NOMO-1 (cell line): ENCODE measurements at regions not wholly inside any gene's neighbourhood (a gene's known extent, or its start where the extent isn't known, plus 50 kb on each side); places are given as distances from the start of the nearest gene placed in this dataset.
A peak's percentile ranks its signal among the peaks of the same experiment; 100 is the strongest.
"Not testable (repeated sequence)": the region's sequence is repeated elsewhere in the genome, so short reads cannot be mapped to it uniquely, and the experiment has no call there.

Source experiments
- DNase-seq, 2 experiments: peaks; one replicate each; lab custom pipeline; 2025; ENCODE audit not compliant: unreplicated experiment in 2 of 2; lab: John Stamatoyannopoulos, UW

DNA sequence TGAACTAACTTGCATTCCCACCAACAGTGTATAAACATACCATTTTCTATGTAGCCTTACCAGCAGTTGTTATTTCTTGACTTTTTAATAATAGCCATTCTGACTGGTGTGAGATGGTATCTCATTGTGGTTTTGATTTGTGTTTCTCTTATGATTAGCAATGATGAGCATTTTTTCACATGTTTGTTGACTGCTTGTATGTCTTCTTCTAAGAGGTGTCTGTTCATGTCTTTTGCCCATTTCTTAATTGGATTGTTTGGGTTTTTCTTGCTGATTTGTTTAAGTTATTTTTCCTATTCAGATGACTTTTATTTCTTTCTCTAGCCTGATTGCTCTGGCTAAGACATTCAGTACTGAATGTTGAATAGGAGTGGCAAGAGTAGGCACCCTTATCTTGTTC is 230.3 kb downstream of the DAD1 start:
- DNase-seq: no peak

DNA sequence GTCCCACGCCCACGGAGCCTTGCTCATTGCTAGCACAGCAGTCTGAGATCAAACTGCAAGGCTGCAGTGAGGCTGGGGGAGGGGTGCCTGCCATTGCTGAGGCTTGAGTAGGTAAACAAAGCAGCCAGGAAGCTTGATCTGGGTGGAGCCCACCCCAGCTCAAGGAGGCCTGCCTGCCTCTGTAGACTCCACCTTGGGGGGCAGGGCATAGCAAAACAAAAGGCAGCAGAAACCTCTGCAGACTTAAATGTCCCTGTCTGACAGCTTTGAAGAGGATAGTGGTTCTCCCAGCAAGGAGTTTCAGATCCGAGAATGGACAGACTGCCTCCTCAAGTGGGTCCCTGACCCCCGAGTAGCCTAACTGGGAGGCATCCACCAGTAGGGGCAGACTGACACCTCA is 239.7 kb downstream of the DAD1 start:
- not testable (repeated sequence) for DNase-seq

DNA sequence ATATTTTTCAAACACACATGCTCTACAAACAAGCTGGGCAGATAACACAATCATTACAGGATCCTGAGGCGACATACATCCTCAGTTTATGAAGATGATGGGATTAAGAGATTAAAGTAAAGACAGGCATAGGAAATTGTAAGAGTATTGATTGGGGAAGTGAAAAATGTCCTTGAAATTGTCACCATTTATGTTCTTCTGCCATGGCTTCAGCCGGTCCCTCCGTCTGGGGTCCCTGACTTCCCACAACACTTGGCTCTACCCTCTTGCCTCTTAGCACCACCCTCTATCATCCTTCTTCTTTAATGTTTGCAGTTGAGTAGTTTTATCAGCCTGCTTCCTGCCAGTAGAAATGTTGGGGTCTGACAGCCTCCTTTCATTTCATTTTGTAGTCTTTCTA is 244.4 kb downstream of the DAD1 start:
- DNase-seq: no peak

DNA sequence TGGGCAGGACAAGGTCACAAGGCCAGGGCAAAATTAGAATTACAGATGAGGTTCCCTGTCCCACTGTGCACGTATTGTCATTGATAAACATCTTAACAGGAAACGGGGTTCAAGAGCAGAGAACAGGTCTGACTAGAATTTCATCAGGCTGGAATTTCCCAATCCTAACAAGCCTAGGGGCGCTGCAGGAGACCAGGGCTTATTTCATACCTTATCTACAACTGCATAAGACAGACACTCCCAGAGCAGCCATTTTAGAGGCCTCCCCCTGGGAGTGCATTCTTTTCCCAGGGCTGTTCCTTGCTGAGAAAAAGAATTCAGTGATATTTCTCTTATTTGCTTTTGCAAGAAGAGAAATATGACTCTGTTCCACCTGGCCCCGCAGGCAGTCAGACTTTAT is 244.8 kb downstream of the DAD1 start:
- not testable (repeated sequence) for DNase-seq

DNA sequence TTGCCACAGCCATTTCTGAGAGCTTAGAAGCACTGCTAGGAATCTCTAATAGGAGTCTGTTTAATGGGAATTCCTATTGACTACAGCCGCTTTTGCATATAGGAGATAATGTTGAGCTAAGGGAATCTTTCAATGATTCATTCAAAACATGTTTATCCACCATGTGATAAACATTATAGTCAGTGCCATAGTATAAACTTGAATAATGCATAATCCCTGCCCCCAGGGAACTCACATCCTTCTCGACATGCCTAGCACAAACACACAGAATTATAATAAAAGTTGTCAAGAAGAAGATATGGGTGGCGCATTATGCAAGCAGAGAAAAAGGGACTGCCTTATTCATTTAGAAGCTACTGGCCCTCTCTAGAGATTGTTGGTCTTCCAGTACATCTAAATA is 248.0 kb downstream of the DAD1 start:
- no peak for DNase-seq

DNA sequence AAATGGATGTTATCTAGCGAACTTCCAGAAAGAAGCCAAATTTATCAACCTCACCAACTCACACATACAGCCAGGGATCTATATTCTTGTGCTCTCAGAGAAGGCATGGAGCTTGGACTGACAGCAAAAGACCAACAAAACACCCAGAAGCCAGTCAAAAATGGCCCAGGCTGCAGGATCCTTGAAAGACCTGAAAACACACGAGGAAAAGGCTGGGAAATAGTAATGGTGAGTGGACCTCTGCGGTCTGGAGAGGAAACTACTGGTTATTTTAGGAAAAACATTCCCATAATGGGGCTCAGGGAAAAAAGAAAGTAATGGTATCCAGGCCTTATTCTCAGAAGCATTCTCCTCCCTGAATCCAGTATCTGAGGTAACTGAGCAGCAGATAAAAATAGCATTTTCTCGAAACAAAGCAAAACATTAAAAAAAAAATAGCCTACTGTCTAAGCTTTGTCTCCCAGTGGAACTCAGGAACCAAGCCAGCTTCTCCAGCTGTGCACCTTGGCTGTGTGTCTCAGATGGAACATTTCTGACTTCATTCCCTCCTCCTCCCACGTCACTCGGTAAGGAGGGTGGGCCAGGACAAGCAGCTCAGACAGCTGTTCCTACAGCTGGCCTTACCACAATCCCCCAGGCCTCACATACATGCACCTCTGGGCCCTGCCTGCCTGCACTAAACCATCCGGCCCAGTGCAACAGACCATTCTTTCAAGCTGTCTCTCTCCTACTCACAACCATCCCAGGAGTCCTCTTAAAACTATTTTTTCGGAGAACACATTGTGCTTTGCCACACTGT is 249.9 kb downstream of the DAD1 start:
- DNase-seq: no peak

DNA sequence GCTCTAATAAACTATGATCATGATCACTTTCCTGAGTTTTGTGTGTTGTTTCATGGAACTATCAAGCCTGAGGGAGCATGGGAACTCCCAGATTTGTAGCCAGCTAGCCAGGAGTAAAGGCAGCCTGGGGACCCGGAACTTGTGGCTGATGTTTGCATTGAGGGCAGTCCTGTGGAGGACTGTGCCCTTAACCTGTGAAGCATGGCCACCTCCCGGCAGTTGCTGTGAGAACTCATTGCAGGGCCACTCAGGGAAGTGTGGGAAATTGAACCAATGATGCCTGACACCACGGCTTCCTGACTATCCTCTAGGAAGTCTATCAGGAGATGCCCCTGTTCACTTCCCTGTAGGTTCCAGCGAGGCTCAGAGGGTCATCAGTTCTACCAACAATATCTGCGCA is 250.6 kb downstream of the DAD1 start:
- no peak for DNase-seq

DNA sequence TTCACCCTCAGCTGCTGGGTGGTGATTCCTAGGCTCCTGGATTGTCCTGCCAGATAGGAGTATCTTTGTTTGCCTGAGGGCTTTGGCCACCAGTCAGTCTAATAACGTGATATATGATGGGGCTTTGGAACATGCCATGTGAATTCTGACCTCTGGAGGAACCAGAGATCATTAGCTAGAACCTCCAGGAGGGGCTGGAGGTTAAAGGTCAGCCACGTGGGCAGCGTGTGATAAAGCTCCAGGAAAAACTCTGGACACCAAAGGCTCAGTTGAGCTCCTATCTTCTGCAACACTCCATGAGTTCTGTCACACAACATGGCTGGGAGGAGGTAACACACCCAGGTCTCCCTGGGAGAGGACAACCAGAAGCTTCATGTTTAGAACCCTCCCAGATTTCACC is 251.1 kb downstream of the DAD1 start:
- no peak for DNase-seq

DNA sequence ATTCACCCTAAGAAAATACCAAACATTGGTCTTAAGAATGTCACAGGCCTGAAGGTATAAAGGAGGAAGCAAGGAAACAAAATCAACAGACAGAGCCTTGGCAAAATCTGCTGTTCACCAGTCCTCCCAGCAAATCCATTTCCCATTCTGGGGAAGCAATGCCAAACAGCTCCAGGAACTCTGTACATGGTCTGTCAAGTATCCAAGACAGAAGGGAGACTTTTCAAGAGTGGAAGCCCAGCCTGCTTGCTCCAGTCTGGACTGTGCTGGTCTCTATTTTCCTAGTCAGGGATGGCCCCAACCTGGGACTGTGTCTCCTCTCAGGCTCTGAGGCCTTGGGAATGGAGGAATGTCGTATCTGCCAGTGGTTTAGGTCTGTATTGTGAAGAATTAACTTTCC is 251.5 kb downstream of the DAD1 start:
- no peak for DNase-seq

DNA sequence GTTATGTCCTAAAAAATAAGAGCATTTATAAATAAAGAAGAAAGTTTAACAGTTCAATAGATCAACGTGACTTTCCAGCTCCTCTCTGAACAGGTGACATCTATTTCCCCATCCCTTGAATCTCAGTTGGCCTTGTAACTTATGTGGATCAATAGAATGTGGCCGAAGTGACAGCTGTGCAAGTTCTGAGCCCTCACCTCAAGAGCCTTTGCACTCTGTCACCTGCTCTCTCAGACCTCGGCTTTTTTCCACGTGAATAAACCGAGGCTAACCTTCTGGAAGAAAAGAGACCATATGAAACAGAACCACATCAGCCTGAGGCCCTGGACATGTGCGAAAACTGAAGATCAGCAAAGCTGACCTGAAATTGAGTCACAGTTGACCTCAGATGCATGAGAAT is 253.0 kb downstream of the DAD1 start:
- DNase-seq: no peak

DNA sequence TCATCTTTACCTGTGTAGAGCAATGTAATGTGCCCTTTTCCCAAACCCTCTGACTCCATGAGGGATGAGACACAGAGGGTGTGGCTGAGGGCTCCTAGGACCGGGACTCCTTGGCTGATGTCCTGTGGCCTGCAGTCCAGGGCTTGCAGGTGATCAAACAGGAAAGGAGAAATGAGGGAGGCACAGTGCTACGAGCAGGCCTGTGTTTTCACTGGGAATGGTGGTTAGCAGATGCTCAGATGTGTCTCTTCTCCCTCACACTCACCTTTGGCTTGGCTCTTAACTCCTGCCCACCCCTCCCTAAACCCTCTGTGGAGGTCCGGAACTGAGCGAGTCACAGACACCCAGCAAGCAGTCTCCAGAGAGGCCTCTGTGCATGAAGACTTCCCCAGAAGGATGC is 254.4 kb downstream of the DAD1 start:
- no peak for DNase-seq

DNA sequence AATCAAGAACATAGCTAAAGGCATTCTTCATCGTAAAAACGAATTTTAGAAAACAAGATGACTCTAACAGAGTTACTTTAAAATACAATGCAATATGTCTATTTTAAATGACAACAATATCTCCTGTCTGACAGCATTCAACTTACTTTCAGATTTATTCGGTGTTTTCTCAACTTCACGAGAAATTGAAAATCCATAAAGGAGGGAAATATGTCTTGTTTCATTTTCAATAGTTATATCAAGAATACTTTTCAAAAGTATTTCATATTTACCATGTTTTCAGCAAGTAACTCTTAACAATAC is 254.8 kb downstream of the DAD1 start:
- DNase-seq: no peak

DNA sequence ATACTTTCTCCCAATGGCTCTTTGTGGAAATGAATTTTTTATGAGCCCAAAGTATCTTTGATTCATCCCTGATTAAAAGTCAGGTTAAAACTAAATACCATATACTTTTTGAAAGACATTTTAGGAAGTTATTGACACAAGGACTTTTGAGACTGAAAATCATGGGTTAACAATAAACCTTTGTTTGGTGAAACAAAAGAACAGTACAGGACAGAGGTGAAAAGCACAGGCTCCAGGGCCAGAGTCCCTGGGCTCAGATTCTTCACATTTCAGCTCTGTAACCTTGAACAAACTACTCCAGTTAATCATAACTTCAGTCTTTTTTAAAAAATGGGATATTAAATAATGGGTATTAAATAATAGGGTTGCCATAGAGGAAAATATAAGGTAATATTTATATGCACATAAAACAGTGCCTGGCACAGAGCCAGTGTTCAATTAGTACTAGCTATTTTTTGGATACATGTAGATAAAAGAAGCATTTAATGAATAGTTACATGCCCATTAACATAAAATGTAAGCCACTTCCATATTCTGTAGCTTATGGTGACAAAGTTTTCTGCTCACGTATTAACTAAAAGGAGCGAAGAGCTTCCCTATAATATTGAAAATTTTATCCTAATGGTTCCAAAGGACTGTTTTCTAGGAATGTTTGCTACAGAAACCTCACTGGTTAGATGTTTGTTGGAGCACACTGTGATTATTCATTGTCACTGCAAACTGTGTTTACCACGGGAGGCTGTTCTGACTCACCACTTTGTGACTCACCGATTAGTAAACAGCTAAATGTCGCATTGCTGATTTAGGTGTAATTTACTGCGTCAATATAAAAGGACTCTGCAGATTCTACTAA is 255.4 kb downstream of the DAD1 start:
- peak in 1 of 2 experiments; percentile 50 for DNase-seq

DNA sequence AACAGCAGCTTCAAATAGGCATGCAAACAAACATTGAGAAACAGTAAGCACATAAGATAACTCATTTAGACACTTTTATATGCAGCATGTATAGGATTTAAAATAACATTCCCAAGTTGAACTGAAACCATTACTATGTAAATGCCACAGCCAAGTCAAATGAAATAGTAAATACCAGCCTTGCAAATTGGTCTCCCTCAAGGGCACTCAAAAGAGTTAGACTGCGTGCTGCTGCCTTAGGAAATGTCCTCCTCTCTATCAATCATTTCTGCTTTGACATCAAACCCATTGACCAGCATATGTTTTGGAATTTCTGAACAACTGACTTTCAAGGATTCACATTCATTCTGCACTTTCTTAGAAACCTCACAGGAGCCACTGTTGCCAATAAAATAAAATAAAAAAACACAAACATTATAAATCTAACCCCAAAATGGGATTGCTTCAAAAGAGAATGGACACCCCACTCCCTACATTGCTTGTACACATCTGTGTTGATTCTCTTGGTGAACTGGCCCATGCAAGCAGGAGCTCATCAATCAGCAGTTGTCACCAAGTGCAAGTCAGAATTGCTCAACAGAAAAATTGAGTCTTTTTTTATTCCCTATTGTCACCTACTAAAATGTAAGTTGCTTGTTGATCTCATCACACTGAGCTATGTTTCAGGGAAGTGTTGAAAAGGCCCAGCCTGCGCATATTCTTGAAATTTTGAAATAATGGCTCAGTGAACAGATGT is 256.2 kb downstream of the DAD1 start:
- peak; percentile 63 to 73 for DNase-seq

DNA sequence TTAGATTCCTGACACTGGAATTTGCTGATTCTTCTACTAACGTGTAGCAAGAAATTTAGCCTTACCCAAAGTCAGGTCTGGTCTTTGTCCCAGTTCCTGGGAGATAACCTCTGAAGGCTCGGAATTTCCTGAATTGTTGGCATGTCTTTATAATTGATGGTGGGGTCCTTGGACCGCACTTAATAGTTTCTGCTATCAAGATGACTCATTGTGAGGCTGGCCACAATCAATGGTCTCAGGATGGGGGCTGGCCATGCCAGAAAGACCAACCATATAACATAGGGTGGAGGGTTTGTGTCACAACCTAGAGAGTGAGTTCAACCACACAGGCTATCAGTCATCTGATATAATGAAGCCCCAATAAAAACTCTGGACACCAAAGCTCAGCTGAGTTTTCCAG is 259.7 kb downstream of the DAD1 start:
- DNase-seq: no peak

DNA sequence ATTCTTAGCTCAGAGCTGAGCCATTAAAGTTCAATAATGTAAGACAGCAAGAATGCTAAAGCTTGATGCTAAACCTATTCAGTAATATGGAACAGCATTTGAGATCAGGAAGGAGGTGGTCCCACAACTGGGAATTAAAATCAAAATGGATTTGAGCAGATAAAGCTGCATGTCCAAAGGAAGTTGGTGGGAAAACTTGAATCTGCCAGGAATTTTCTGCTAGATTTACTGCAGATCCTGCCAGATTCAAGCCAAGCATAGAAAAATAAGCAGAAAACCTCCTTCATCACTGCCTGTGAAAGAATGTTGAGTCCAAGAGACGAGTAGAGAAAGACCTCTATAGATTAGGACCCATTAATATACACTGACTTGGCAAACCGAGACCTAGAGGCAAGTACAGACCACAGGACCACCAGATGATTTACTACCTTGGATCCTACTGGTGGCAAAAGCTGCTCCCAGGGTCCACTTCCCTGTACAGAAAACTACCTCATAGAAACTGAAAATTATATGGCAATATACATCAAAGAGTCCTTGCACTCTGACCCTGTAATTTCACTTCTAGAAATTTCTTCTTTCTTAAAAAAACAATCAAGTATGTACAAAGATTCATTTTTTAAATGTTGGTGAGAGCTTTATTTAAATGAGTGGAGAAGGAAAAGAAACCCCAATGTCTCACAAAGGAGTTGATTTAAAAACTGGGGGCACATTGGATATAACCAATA is 263.2 kb downstream of the DAD1 start:
- DNase-seq: no peak

DNA sequence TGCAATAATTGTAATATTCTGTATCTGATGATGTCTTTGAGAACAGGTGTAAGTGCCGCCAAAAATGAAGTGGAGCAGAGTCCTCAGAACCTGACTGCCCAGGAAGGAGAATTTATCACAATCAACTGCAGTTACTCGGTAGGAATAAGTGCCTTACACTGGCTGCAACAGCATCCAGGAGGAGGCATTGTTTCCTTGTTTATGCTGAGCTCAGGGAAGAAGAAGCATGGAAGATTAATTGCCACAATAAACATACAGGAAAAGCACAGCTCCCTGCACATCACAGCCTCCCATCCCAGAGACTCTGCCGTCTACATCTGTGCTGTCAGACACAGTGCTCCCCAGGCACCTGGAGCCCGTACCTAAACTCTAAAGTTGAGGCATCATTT is 268.7 kb downstream of the DAD1 start:
- DNase-seq: no peak

DNA sequence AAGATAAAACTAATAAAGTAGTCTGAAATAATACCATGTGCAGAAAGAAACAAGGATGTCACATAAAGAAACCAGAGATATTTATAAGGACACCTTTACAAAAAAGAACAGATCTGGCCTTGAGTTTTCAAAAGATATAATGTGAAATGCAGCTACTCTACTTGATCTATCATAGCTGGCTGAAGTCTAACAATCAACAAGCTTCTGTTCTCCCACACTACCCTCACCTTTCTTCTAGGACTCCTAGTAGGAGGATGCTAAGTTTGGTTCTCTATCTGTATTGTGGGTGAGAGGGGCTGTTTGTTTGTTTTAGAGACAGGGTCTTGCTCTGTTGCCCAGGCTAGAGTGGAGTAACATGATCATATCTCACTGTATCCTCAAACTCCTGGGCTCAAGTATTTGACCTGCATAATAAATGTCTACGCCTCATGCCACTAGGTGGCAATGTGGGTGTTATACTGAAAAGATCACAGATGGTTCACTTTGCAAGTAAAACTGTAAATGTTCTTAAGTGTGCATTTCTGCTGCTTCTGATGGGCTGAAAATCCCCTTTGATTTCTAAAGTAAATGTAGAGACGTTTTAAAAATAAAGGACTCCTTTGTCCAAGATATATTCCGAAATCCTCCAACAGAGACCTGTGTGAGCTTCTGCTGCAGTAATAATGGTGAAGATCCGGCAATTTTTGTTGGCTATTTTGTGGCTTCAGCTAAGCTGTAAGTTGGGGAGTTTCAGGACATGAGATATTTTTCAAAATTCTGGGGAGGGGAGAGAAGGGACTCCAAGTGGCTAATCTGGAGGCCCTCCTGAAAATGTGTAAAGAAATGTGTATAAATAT is 269.3 kb downstream of the DAD1 start:
- DNase-seq: peak; percentile 26 to 58

DNA sequence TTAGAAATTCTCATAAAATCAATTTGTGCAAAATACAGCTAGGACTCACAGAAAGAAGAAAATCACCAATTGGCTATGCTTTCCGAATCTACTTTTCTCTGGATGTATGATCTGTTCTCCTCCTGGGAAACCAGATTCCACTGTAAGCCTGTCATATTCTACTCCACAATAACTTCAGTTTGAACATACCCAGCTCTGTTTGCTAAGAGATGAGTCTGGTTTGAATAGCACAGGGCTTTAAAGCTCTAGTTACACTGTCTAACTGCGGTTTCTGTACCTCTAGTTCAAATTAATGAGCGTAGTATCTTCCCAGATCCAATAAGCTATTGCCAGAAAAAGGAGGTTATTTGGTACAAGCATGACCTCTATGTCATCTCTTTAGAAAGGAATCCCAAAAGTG is 270.1 kb downstream of the DAD1 start:
- no peak for DNase-seq

DNA sequence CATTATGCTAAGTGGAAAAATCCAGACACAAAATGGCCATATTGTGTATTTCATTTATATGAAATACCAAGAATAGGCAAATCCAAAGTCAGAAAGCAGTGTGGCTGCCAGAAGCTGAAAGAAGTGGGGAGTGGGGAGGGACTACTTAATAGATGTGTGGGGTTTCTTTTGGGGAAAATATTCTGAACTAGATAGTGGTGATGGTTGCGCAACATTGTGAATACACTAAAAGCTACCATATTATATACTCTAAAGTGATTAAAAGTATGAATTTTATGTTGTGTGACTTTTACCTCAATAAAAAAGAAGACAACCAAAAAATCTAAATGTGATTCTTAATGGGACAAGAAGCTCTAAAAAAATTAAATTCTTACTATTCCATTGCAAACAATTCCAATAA is 272.6 kb downstream of the DAD1 start:
- no peak for DNase-seq
